AG04449 (cell line): ENCODE measurements at regions not wholly inside any gene's neighbourhood (a gene's known extent, or its start where the extent isn't known, plus 50 kb on each side); places are given as distances from the start of the nearest gene placed in this dataset.

ENCODE experiments used
- CTCF ChIA-PET: fragments of 350-600 bp; formaldehyde crosslinking; extraction: SDS; loops from one replicate; lab custom pipeline; 2021; ENCODE audit warnings: antibody characterized with exemption; lab: Yijun Ruan, JAX
- POLR2A ChIA-PET: fragments of 400-600, 350-600 bp; formaldehyde crosslinking; extraction: SDS; loops from one replicate; lab custom pipeline; 2020; ENCODE audit warnings: antibody characterized with exemption, inconsistent platforms; lab: Yijun Ruan, JAX
- DNase-seq: peaks from one replicate; pipeline ENCODE4 v3.0.0-alpha.2; 2010; ENCODE audit warnings: low read depth, low spot score
- H3K4me3 ChIP-seq: 2 replicates; pipeline ENCODE4 v1.5.1; 2011; ENCODE audit warnings: low read depth, mild to moderate bottlenecking, control low read depth, low read length
- TF ChIP-seq, protein P1 (sequence below): IDR thresholded peaks from one replicate; pipeline ENCODE4 v1.5.1; 2011; ENCODE audit warnings: mild to moderate bottlenecking, moderate library complexity, low read length, control low read depth, inconsistent platforms; ENCODE audit not compliant: insufficient read depth; ENCODE audit errors: missing control alignments

DNA sequence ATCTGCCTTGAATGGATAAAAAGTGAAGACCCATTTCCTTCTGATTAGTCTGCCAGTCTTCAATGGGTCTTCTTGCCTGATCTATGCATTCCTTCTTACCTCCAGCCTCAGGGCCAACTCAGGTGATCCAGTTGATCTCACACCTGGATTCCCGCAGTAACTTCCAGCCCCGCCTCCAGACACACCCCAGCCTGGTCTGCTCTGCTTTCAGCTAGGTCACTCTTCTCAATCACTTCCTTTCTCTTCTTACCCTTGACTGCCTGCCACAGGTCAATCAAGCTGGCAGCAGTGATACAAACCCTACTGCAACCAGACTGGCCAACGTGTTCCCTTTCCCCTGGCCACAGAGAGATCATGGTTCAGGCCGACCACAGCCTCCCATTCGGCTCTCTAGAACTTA, 263.6 kb downstream of the ZNF516 start:
- no peak overlapping the region for H3K4me3 ChIP-seq
- TF ChIP-seq, protein P1, sequence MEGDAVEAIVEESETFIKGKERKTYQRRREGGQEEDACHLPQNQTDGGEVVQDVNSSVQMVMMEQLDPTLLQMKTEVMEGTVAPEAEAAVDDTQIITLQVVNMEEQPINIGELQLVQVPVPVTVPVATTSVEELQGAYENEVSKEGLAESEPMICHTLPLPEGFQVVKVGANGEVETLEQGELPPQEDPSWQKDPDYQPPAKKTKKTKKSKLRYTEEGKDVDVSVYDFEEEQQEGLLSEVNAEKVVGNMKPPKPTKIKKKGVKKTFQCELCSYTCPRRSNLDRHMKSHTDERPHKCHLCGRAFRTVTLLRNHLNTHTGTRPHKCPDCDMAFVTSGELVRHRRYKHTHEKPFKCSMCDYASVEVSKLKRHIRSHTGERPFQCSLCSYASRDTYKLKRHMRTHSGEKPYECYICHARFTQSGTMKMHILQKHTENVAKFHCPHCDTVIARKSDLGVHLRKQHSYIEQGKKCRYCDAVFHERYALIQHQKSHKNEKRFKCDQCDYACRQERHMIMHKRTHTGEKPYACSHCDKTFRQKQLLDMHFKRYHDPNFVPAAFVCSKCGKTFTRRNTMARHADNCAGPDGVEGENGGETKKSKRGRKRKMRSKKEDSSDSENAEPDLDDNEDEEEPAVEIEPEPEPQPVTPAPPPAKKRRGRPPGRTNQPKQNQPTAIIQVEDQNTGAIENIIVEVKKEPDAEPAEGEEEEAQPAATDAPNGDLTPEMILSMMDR: no peak
- DNase-seq: no peak
- POLR2A ChIA-PET: no interaction called here
- CTCF ChIA-PET: no interaction called here

DNA sequence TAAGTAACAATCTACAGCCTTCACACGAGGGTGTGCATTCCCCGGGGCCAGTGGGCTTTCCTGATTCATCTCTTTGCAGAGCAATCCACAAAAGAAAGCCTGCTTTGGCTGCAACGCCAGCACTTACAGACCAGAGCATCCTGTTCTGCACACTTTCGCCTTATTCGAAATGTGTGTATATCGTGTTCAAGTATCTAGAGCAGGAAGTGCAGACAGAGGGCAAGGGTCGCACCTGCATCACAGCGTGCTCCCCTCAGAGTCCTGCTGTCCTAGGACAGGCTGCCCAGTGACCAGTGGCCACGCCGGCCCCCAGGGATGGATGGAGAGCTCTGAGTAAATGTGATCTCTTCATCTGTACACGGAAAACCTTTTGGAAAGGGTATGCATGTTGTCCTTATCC, 264.3 kb downstream of the ZNF516 start:
- TF ChIP-seq, protein P1: no peak
- no peak for DNase-seq
- ChIA-PET CTCF (no interaction called here), POLR2A (no interaction called here)
- no peak overlapping the region for H3K4me3 ChIP-seq

DNA sequence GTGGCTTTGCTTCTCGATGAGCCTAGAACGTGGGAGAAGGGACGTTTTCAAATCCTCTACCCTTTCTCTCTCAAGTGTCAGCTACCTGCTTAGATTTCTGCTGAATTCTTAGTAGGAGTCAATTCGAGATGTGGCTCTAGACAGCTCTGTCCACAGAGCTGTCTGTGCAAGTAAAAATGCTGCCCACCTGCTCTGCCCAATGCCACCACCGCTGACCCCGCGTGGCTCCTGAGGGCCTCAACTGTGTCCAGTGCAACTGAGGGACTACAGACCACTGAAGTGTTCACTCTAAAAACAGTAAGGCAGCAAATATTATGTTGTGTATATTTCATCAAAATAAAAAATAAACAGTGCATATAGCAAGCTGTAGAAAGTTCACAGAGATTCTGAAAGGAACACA, 266.3 kb downstream of the ZNF516 start:
- TF ChIP-seq, protein P1: no peak
- ChIA-PET CTCF (no interaction called here), POLR2A (no interaction called here)
- no peak overlapping the region for H3K4me3 ChIP-seq
- DNase-seq: no peak

DNA sequence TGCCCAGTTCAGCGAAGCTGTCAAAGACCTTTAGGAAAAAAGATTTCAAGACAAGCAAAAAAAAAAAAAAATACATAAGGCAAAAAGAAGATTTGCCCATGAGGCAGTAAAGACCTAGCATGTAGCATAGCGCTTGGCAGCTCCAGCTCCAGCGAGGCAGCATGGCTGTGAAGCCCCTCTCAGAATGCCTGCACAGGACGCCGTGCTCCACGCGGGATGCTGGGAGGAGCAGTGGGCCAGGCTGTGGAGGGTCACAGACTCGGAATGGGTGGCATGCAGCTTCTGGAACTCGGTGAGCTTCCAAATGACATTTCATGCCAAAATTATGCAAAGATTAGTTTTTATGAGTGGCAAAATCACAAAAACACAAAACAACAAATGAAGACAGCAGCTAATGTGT, 267.3 kb downstream of the ZNF516 start:
- DNase-seq: no peak
- no peak overlapping the region for H3K4me3 ChIP-seq
- ChIA-PET POLR2A (no interaction called here), CTCF (no interaction called here)
- TF ChIP-seq, protein P1: no peak

DNA sequence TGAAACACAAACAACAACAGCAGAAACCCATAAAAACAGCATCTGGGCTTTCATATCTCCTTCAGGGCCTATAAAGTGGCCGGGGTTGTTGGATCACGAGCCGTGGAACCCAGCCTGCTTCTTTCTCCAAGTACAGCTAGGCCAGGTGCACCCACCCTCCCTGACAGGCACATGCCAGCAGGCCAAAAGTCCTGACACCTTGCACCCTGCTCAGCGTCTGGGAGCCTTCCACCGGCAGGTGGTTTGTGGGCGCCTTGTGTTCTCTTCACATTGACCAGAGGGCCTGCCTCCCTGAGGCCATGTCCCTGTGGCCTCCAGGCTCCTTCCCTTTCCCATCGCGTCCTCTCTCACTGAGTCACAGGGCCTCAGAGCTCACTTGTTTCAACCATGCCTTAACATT, 271.6 kb downstream of the ZNF516 start:
- no peak for DNase-seq
- H3K4me3 ChIP-seq: no peak overlapping the region
- CTCF ChIA-PET: no interaction called here
- POLR2A ChIA-PET: no interaction called here
- TF ChIP-seq, protein P1: no peak

DNA sequence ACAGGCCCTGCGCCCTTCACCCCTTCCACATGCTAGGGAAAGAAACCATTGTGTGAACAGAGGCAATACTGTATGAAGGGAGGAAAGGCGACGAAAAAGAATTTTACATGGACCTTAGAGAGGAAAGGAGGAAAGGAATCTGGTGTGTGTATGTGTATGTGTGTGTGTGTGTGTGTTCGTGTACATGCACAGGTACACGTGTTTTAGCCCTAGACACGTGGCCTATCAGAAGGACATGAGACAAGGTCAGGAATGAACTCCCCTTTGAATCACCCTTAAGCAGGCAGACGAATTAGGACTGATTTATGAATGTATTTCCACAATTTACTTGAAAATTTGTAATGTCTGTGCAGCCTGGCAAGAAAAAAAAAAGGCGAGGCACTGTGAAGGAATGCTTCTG, 276.0 kb downstream of the ZNF516 start:
- DNase-seq: no peak
- H3K4me3 ChIP-seq: no peak overlapping the region
- ChIA-PET POLR2A (no interaction called here), CTCF (no interaction called here)
- TF ChIP-seq, protein P1: no peak

DNA sequence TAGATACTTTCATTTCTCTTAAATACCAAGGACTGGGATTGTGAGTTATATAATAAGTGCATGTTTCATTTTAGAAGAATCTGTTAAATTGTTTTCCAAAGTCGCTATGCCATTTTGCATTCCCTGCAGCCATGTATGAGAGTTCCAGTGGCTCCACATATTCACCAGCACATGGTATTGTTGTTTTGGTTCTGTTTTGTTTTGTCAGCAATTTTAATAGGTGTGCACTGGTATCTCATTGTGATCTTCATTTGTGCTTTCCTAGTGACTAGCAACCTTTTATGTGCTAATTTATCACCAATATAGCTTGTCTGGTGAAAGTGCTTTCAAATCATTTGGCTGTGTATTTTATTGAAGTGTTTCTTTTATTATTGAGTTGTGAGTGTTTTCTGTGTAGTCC, 278.9 kb downstream of the ZNF516 start:
- H3K4me3 ChIP-seq: no peak overlapping the region
- ChIA-PET POLR2A (no interaction called here), CTCF (no interaction called here)
- TF ChIP-seq, protein P1: no peak
- no peak for DNase-seq
